Left lung (tissue), 4 donors: ENCODE measurements at regions not wholly inside any gene's neighbourhood (a gene's known extent, or its start where the extent isn't known, plus 50 kb on each side); places are given as distances from the start of the nearest gene placed in this dataset.

Source experiments
- ATAC-seq: fragments of 200-7000 bp; cut with Tn5 transposase; one replicate; pipeline ENCODE4 v1.9.1; 2020; ENCODE audit warnings: moderate library complexity
- DNase-seq, 4 donors: peaks; one replicate each; pipeline ENCODE4 v3.0.0-alpha.2; 2013 to 2020
- H3K27ac ChIP-seq, 2 donors: fragments of 200-600 bp; sonication (generic) in 1 of 2; one replicate each; pipeline versions ENCODE4 v1.5.0 to v1.8.0; 2020 to 2021
- H3K27me3 ChIP-seq, 2 donors: fragments of 200-600 bp; sonication (generic) in 1 of 2; one replicate each; pipeline versions ENCODE4 v1.5.0 to v1.8.0; 2020 to 2021
- H3K36me3 ChIP-seq, 2 donors: fragments of 200-600 bp; sonication (generic) in 1 of 2; one replicate each; pipeline versions ENCODE4 v1.5.0 to v1.8.0; 2020 to 2021
- H3K4me1 ChIP-seq, 2 donors: fragments of 200-600 bp; one replicate each; pipeline ENCODE4 v1.8.0; 2021
- H3K4me3 ChIP-seq, 2 donors: fragments of 200-600 bp; sonication (generic) in 1 of 2; one replicate each; pipeline versions ENCODE4 v1.5.0 to v1.8.0; 2020 to 2021; ENCODE audit warnings: mild to moderate bottlenecking in 1 of 2
- H3K9me3 ChIP-seq, 2 donors: fragments of 200-600 bp; sonication (generic) in 1 of 2; one replicate each; pipeline versions ENCODE4 v1.5.0 to v1.8.0; 2020 to 2021
- CTCF ChIP-seq, 2 donors: fragments of 200-600 bp; sonication (generic) in 1 of 2; IDR thresholded peaks; one replicate each; pipeline versions ENCODE4 v1.5.0 to v1.8.0; 2021; ENCODE audit warnings: antibody characterized with exemption in 2 of 2
- intact Hi-C, 2 donors: fragments of 100-400 bp; cut with DNase I; formaldehyde crosslinking; loops; one replicate each; pipeline versions ENCODE4 v1.11.2 to v1.14.2; 2022
- donor health status: DM: no; HTN: yes; CAD: no.
- donor health status: DM: no; HTN: no; CAD: no.

DNA sequence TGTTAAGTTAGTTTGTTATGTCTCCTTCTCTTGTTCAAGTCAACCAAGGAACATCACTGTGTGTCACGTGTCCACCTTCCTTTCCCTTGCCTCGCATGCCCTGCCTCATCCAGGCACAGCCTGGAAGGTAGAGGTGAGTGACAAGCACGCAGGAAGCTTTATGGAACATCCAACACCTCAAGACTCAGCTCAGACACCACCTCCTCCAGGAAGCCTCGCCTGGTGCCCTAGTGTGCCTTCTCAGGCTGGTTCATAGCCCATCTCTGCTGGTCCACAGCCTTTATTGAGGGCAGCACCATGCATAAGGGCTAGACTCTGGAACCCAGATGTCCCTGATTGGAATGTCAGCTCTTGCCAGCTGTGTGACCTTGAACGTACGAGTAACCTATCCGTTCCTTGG is 224.3 kb downstream of the ANKRD60 start:
- no peak for ATAC-seq
- Histone ChIP-seq H3K27ac (no peak overlapping the region), H3K9me3 (no peaks in the 10 kb centered on the region), H3K27me3 (peaks cover 0 to 4% of the 10 kb centered on the region in 2 donors), H3K4me3 (no peak overlapping the region), H3K4me1 (peaks cover 0 to 7% of the 10 kb centered on the region in 2 donors), H3K36me3 (no peaks in the 10 kb centered on the region)
- DNase-seq, result no peak
- TF ChIP-seq CTCF (IDR thresholded peaks at IDR 0.05), result no peak
- intact Hi-C loops, result no loop called here

DNA sequence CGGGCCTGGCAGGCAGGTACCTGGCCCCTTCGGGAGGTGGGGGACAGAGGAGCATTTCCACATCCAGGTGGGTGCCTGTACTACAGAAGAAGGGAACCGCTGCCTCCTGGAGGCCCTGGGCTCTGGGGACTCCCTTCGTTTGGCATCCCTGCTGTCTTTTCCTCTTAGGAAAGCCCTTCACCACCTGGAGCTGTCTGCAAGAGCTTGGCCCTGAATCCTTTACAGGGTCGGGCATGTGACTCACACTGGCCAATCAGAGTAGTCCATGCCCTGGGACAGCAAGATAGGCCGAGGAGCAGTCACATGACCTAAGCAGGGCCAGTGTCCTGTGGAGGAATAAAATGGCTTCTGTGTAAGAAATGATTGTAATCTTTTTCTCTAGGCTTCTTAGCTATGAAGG is 224.9 kb downstream of the ANKRD60 start:
- H3K27ac ChIP-seq, result no peak overlapping the region
- no peak for DNase-seq
- intact Hi-C loops, result no loop called here
- no peaks in the 10 kb centered on the region for H3K36me3 ChIP-seq
- peaks cover 0 to 11% of the 10 kb centered on the region in 2 donors for H3K4me1 ChIP-seq
- H3K4me3 ChIP-seq, result no peak overlapping the region
- no peak for ATAC-seq
- H3K27me3 ChIP-seq, result peaks cover 0 to 6% of the 10 kb centered on the region in 2 donors
- no peak for TF ChIP-seq CTCF (IDR thresholded peaks at IDR 0.05)
- H3K9me3 ChIP-seq, result no peaks in the 10 kb centered on the region

- intact Hi-C loops, result no loop called here
- H3K4me3 ChIP-seq, result no peak overlapping the region
- DNase-seq, result no peak
- peaks cover 0 to 6% of the 10 kb centered on the region in 2 donors for H3K27me3 ChIP-seq
- peaks cover 0 to 11% of the 10 kb centered on the region in 2 donors for H3K4me1 ChIP-seq
- H3K9me3 ChIP-seq, result no peaks in the 10 kb centered on the region
- no peak for ATAC-seq
- TF ChIP-seq CTCF (IDR thresholded peaks at IDR 0.05), result no peak
- no peaks in the 10 kb centered on the region for H3K36me3 ChIP-seq
- no peak overlapping the region for H3K27ac ChIP-seq
Measured at GRCh38 chr20:58002901-58003300, 225.6 kb downstream of the ANKRD60 start.

- peaks cover 0 to 11% of the 10 kb centered on the region in 2 donors for H3K4me1 ChIP-seq
- ATAC-seq (no peak), DNase-seq (no peak)
- intact Hi-C loops, result no loop called here
- no peak for TF ChIP-seq CTCF (IDR thresholded peaks at IDR 0.05)
- no peaks in the 10 kb centered on the region for H3K9me3 ChIP-seq
- no peaks in the 10 kb centered on the region for H3K36me3 ChIP-seq
- H3K27ac ChIP-seq, result no peak overlapping the region
- peaks cover 0 to 6% of the 10 kb centered on the region in 2 donors for H3K27me3 ChIP-seq
- no peak overlapping the region for H3K4me3 ChIP-seq
Measured at GRCh38 chr20:58001946-58002345, 226.5 kb downstream of the ANKRD60 start.

DNA sequence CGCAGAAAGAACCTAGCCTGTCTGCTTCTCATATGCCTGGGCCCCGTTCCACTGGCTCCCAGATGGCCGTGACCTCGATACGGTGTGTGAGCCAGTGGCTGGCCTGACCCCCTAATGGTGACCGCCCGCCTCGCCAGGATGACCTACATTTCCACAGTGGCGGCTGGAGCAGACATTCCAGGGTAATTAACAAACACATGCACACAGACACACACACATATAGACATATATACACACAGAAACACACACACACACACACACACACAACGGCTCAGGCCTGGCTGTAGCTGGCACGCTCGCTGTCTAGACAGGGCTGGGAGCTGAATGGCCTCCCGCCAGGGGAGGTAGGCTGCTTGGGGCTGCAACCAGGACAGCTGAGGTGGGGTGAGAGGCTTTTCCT is 227.1 kb downstream of the ANKRD60 start:
- no peak overlapping the region for H3K27ac ChIP-seq
- H3K27me3 ChIP-seq, result peaks cover 0 to 6% of the 10 kb centered on the region in 2 donors
- H3K4me3 ChIP-seq, result no peak overlapping the region
- DNase-seq (no peak), ATAC-seq (no peak)
- no peak for TF ChIP-seq CTCF (IDR thresholded peaks at IDR 0.05)
- H3K4me1 ChIP-seq, result peaks cover 0 to 11% of the 10 kb centered on the region in 2 donors
- intact Hi-C loops, result no loop called here
- H3K36me3 ChIP-seq, result no peaks in the 10 kb centered on the region
- no peaks in the 10 kb centered on the region for H3K9me3 ChIP-seq
